ENCODE measurements at regions not wholly inside any gene's neighbourhood (a gene's known extent, or its start where the extent isn't known, plus 50 kb on each side); places are given as distances from the start of the nearest gene placed in this dataset.

DNA sequence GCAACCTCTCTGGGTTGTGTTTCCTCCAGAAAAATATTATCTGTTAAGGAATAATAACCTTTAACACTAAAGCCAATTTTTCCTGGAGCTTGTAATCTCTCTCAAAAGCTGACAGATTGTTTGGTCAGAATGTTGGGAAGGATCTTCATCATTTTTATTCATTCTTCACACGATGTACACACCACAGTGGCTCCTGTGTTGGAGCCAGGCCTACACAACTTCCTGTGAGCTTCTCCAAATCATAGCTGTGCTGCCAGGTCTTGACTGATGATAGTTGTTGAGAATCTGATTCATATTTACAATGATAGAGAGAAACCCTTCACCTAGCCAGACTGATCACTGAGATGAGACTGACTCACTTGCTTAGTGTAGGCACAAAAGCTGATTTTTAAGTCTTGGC lies 151.0 kb upstream of the ROBO2 start:
- TF ChIP-seq, protein P1, sequence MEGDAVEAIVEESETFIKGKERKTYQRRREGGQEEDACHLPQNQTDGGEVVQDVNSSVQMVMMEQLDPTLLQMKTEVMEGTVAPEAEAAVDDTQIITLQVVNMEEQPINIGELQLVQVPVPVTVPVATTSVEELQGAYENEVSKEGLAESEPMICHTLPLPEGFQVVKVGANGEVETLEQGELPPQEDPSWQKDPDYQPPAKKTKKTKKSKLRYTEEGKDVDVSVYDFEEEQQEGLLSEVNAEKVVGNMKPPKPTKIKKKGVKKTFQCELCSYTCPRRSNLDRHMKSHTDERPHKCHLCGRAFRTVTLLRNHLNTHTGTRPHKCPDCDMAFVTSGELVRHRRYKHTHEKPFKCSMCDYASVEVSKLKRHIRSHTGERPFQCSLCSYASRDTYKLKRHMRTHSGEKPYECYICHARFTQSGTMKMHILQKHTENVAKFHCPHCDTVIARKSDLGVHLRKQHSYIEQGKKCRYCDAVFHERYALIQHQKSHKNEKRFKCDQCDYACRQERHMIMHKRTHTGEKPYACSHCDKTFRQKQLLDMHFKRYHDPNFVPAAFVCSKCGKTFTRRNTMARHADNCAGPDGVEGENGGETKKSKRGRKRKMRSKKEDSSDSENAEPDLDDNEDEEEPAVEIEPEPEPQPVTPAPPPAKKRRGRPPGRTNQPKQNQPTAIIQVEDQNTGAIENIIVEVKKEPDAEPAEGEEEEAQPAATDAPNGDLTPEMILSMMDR (IDR thresholded peaks at IDR 0.05) = no peak
- no peak for TF ChIP-seq POLR2AphosphoS5 (IDR thresholded peaks at IDR 0.05)
- TF ChIP-seq EP300 (IDR thresholded peaks at IDR 0.05; ENCODE audit: low read depth) = no peak

Data from transverse colon (tissue), 4 donors.